ENCODE measurements at regions not wholly inside any gene's neighbourhood (a gene's known extent, or its start where the extent isn't known, plus 50 kb on each side); places are given as distances from the start of the nearest gene placed in this dataset.
A peak's percentile ranks its signal among the peaks of the same experiment; 100 is the strongest.

GRCh38 chr12:123044351-123044750 is 63.9 kb downstream of the ARL6IP4 start:
- Histone ChIP-seq H3K27ac (ENCODE audit: insufficient read depth, low read depth, low read length) (no peak overlapping the region), H3K4me2 (ENCODE audit: insufficient read depth, low read length) (no peak overlapping the region), H3K36me3 (ENCODE audit: control insufficient read depth in 2 of 2, extremely low read depth in 1 of 2, insufficient read depth in 2 of 2, low read length in 2 of 2) (no peaks in the 10 kb centered on the region), H3K27me3 (ENCODE audit: control insufficient read depth in 2 of 2, insufficient read depth in 2 of 2, low read length in 2 of 2) (no peaks in the 10 kb centered on the region), H3K4me1 (ENCODE audit: control insufficient read depth, extremely low read depth, insufficient read depth, low read length) (no peaks in the 10 kb centered on the region), H2AFZ (ENCODE audit: low read depth, low read length) (no peak overlapping the region), H4K20me1 (replicated peaks; ENCODE audit: control insufficient read depth, extremely low read depth, insufficient read depth, low read length) (no peaks in the 10 kb centered on the region), H3K79me2 (ENCODE audit: control insufficient read depth, insufficient read depth, low read length) (no peaks in the 10 kb centered on the region), H3K9me1 (replicated peaks; ENCODE audit: control insufficient read depth, extremely low read depth, insufficient read depth, low read length) (no peaks in the 10 kb centered on the region), H3K9ac (replicated peaks; ENCODE audit: extremely low read depth, insufficient read depth, low read length) (no peak overlapping the region), H3K4me3 (replicated peaks in 1 of 3; ENCODE audit: insufficient read depth in 1 of 3, low read depth in 1 of 3, low read length in 3 of 3) (no peak overlapping the region), H3K9me3 (replicated peaks; ENCODE audit: control insufficient read depth, insufficient read depth, low read length) (no peaks in the 10 kb centered on the region)
- POLR2A ChIA-PET: interaction anchor here (3.1 kb wide), 1 partner anchor 188 kb away, joined by 23 read pairs; the partner anchor contains the start of genes MPHOSPH9 and MTRFR
- dilution Hi-C loops (cut with MboI; ENCODE audit: extremely low pct_ligation_motif_present, low sequenced_read_pairs) (no loop called here), intact Hi-C loops (cut with micrococcal nuclease) (loop anchor here (5.0 kb wide), 1 partner anchor 573 kb away; no protein-coding TSS in a partner anchor)
- DNase-seq (ENCODE audit: low read depth, low spot score) (no peak), FAIRE-seq (no peak)
- CTCF ChIA-PET: interaction anchor here (0.6 to 7.1 kb wide), 28 partner anchors 8 to 538 kb away, joined by 3 to 255 read pairs (median 6); partner anchors contain the start of genes MPHOSPH9, MTRFR and PITPNM2
- BruUV-seq (replicated peaks): no TSS peak
- TF ChIP-seq JUN (IDR thresholded peaks at IDR 0.05; ENCODE audit: borderline replicate concordance, insufficient read depth, insufficient read length, low read depth): no peak
- TF ChIP-seq, protein P1, sequence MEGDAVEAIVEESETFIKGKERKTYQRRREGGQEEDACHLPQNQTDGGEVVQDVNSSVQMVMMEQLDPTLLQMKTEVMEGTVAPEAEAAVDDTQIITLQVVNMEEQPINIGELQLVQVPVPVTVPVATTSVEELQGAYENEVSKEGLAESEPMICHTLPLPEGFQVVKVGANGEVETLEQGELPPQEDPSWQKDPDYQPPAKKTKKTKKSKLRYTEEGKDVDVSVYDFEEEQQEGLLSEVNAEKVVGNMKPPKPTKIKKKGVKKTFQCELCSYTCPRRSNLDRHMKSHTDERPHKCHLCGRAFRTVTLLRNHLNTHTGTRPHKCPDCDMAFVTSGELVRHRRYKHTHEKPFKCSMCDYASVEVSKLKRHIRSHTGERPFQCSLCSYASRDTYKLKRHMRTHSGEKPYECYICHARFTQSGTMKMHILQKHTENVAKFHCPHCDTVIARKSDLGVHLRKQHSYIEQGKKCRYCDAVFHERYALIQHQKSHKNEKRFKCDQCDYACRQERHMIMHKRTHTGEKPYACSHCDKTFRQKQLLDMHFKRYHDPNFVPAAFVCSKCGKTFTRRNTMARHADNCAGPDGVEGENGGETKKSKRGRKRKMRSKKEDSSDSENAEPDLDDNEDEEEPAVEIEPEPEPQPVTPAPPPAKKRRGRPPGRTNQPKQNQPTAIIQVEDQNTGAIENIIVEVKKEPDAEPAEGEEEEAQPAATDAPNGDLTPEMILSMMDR (IDR thresholded peaks at IDR 0.05; ENCODE audit: extremely low read depth in 1 of 2, insufficient read depth in 1 of 2, low read depth in 1 of 2, low read length in 2 of 2): no peak

DNA sequence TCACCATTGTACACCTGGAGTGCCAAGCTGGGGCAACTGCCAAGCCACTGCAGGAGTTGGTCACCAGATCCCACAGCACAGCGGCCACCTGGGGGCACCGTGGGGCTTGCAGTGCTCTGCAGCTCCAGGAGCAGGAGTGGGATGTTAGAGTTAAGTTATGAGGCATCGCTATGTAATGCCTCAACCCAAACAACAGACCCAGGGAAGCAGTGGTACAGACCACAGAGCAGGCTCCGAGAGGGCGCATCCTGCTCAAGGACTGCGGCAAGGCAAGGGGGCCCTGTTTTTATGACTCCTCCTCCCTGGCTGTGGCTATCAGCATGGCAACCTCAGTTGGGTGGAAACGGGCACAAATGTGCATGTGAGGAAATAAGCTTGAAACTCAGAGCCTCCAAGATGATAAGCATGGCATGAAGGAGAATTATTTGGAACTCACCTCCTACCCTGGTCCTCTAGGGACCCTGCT is 63.1 kb downstream of the ARL6IP4 start:
- POLR2A ChIA-PET: interaction anchor here (3.1 kb wide), 1 partner anchor 189 kb away, joined by 23 read pairs; the partner anchor contains the start of genes MPHOSPH9 and MTRFR

More for the DNA sequence above, 63.1 kb downstream of the ARL6IP4 start:
- no TSS peak for BruUV-seq (replicated peaks)
- TF ChIP-seq, protein P1 (IDR thresholded peaks at IDR 0.05; ENCODE audit: extremely low read depth in 1 of 2, insufficient read depth in 1 of 2, low read depth in 1 of 2, low read length in 2 of 2): peak; percentile 63 to 84
- TF ChIP-seq POLR2AphosphoS5 (IDR thresholded peaks at IDR 0.05; ENCODE audit: insufficient read depth, low read depth, low read length): no peak
- dilution Hi-C loops (cut with MboI; ENCODE audit: extremely low pct_ligation_motif_present, low sequenced_read_pairs): no loop called here
- intact Hi-C loops (cut with micrococcal nuclease): loop anchor here (1.0 to 5.0 kb wide), 3 partner anchors 108 to 574 kb away; partner anchors contain the start of gene PITPNM2
- Histone ChIP-seq H3K79me2 (ENCODE audit: control insufficient read depth, insufficient read depth, low read length) (no peaks in the 10 kb centered on the region), H3K27me3 (ENCODE audit: control insufficient read depth in 2 of 2, insufficient read depth in 2 of 2, low read length in 2 of 2) (no peaks in the 10 kb centered on the region), H3K4me3 (replicated peaks in 1 of 3; ENCODE audit: insufficient read depth in 1 of 3, low read depth in 1 of 3, low read length in 3 of 3) (no peak overlapping the region), H2AFZ (ENCODE audit: low read depth, low read length) (no peak overlapping the region), H3K27ac (ENCODE audit: insufficient read depth, low read depth, low read length) (no peak overlapping the region), H3K9me3 (replicated peaks; ENCODE audit: control insufficient read depth, insufficient read depth, low read length) (no peaks in the 10 kb centered on the region), H3K4me1 (ENCODE audit: control insufficient read depth, extremely low read depth, insufficient read depth, low read length) (no peaks in the 10 kb centered on the region), H3K36me3 (ENCODE audit: control insufficient read depth in 2 of 2, extremely low read depth in 1 of 2, insufficient read depth in 2 of 2, low read length in 2 of 2) (no peaks in the 10 kb centered on the region), H4K20me1 (replicated peaks; ENCODE audit: control insufficient read depth, extremely low read depth, insufficient read depth, low read length) (no peaks in the 10 kb centered on the region), H3K9ac (replicated peaks; ENCODE audit: extremely low read depth, insufficient read depth, low read length) (no peak overlapping the region), H3K4me2 (ENCODE audit: insufficient read depth, low read length) (no peak overlapping the region), H3K9me1 (replicated peaks; ENCODE audit: control insufficient read depth, extremely low read depth, insufficient read depth, low read length) (no peaks in the 10 kb centered on the region)
- DNase-seq (ENCODE audit: low read depth, low spot score) (peak; percentile 75), FAIRE-seq (peak; percentile 94)
- CTCF ChIA-PET: interaction anchor here (0.6 to 7.1 kb wide), 45 partner anchors 9 to 375 kb away, joined by 3 to 255 read pairs (median 4); partner anchors contain the start of genes MPHOSPH9, MTRFR and PITPNM2

Data from endothelial cell of umbilical vein (primary cell).